H1 (cell line): ENCODE measurements at regions not wholly inside any gene's neighbourhood (a gene's known extent, or its start where the extent isn't known, plus 50 kb on each side); places are given as distances from the start of the nearest gene placed in this dataset.

Experiments used
- CTCF ChIA-PET: fragments of 300-600 bp; sonication (Branson Sonifier 250); formaldehyde crosslinking; loops from one replicate; lab custom pipeline; 2021; ENCODE audit not compliant: partially characterized antibody; lab: Charles Lee
- POLR2A ChIA-PET: fragments of 300-600 bp; sonication (Branson Sonifier 250); formaldehyde crosslinking; loops from one replicate; lab custom pipeline; 2021; ENCODE audit warnings: inconsistent platforms; ENCODE audit not compliant: partially characterized antibody; lab: Charles Lee
- DNase-seq, 2 experiments: peaks; one replicate each; pipeline versions ENCODE4 v3.0.0 to v3.0.0-alpha.2; 2010 to 2022; ENCODE audit warnings: low spot score in 2 of 2, low read depth in 1 of 2, mixed read lengths in 1 of 2
- FAIRE-seq: peaks from 2 replicates; lab custom pipeline; 2011; peaks lifted over from hg19 to GRCh38; lab: Jason Lieb, UNC
- H2AFZ ChIP-seq: 2 replicates; pipeline ENCODE4 v1.8.1; 2012; ENCODE audit warnings: low read length, inconsistent platforms
- H2AK5ac ChIP-seq: 2 replicates; pipeline ENCODE4 v1.6.1; 2013; ENCODE audit warnings: low read depth, low read length
- H2BK120ac ChIP-seq: replicated peaks from 2 replicates; pipeline ENCODE3; 2013; ENCODE audit warnings: low read depth, low read length, inconsistent platforms
- H2BK12ac ChIP-seq: 2 replicates; pipeline ENCODE4 v1.6.1; 2013; ENCODE audit warnings: low read depth, low read length
- H2BK15ac ChIP-seq: 2 replicates; pipeline ENCODE4 v1.6.1; 2013; ENCODE audit warnings: low read length
- H2BK20ac ChIP-seq: 2 replicates; pipeline ENCODE4 v1.6.1; 2013; ENCODE audit warnings: low read length
- H2BK5ac ChIP-seq: 2 replicates; pipeline ENCODE4 v1.6.1; 2013; ENCODE audit warnings: low read depth, low read length
- H3K14ac ChIP-seq: 2 replicates; pipeline ENCODE4 v1.6.1; 2013; ENCODE audit warnings: inconsistent platforms; ENCODE audit not compliant: insufficient read length
- H3K18ac ChIP-seq: 2 replicates; pipeline ENCODE4 v1.6.1; 2013; ENCODE audit warnings: low read length; ENCODE audit errors: extremely low read depth
- H3K23ac ChIP-seq: 2 replicates; pipeline ENCODE4 v1.6.1; 2013; ENCODE audit warnings: inconsistent platforms; ENCODE audit not compliant: insufficient read length
- H3K23me2 ChIP-seq: 2 replicates; pipeline ENCODE4 v1.6.1; 2013; ENCODE audit warnings: low read depth, low read length
- H3K27ac ChIP-seq: 2 replicates; pipeline ENCODE4 v1.6.1; 2011; ENCODE audit warnings: low read depth, low read length, inconsistent platforms
- H3K27me3 ChIP-seq, 4 experiments: replicated peaks in 1 of 4; 1 replicate in 1 of 4; 2 replicates in 3 of 4; pipeline versions ENCODE4 v1.6.1 to v1.8.1; 2011 to 2013; ENCODE audit warnings: low read length in 3 of 4, mild to moderate bottlenecking in 3 of 4, inconsistent platforms in 2 of 4, mixed read lengths in 2 of 4, moderate library complexity in 1 of 4; ENCODE audit not compliant: control insufficient read depth in 3 of 4, insufficient read depth in 3 of 4; ENCODE audit errors: extremely low read depth in 1 of 4
- H3K36me3 ChIP-seq, 4 experiments: 2 replicates each; pipeline versions ENCODE4 v1.6.1 to v1.8.1; 2011 to 2013; ENCODE audit warnings: mild to moderate bottlenecking in 4 of 4, low read length in 3 of 4, moderate library complexity in 2 of 4, control low read depth in 1 of 4, inconsistent platforms in 1 of 4; ENCODE audit not compliant: insufficient read depth in 4 of 4, control insufficient read depth in 2 of 4
- H3K4ac ChIP-seq: replicated peaks from 2 replicates; pipeline ENCODE3; 2013; ENCODE audit warnings: low read length, low read depth, mixed read lengths, inconsistent platforms; ENCODE audit not compliant: insufficient read length
- H3K4me1 ChIP-seq, 4 experiments: replicated peaks in 1 of 4; 1 replicate in 1 of 4; 2 replicates in 3 of 4; pipeline versions ENCODE4 v1.6.1 to v1.8.1; 2011 to 2013; ENCODE audit warnings: low read length in 3 of 4, inconsistent platforms in 2 of 4, mixed read lengths in 1 of 4; ENCODE audit not compliant: insufficient read depth in 4 of 4, control insufficient read depth in 3 of 4
- H3K4me2 ChIP-seq, 2 experiments: 2 replicates each; pipeline versions ENCODE4 v1.6.1 to v1.8.1; 2011 to 2013; ENCODE audit warnings: low read depth in 2 of 2, low read length in 2 of 2, control low read depth in 1 of 2, inconsistent platforms in 1 of 2, mild to moderate bottlenecking in 1 of 2; ENCODE audit not compliant: insufficient read depth in 1 of 2
- H3K4me3 ChIP-seq, 4 experiments: fragments of 200-600, 300-600 bp in 1 of 4; sonication (generic), shearing (Covaris generic), sonication (Bioruptor Twin) in 1 of 4; 2 replicates each; pipeline versions ENCODE4 v1.5.1 to v1.8.1; 2011 to 2016; ENCODE audit warnings: low read length in 4 of 4, low read depth in 3 of 4, control low read depth in 2 of 4, inconsistent platforms in 2 of 4, mild to moderate bottlenecking in 2 of 4, mixed read lengths in 1 of 4, moderate library complexity in 1 of 4; ENCODE audit not compliant: insufficient read depth in 2 of 4; ENCODE audit errors: extremely low read depth in 1 of 4
- H3K56ac ChIP-seq: replicated peaks from 2 replicates; pipeline ENCODE3; 2013; ENCODE audit warnings: low read depth, mild to moderate bottlenecking, mixed read lengths, low read length, inconsistent platforms; ENCODE audit not compliant: insufficient read length
- H3K79me1 ChIP-seq: 2 replicates; pipeline ENCODE4 v1.6.1; 2013; ENCODE audit warnings: low read depth, low read length, control low read depth
- H3K79me2 ChIP-seq, 2 experiments: 2 replicates each; pipeline versions ENCODE4 v1.6.1 to v1.8.1; 2012 to 2013; ENCODE audit warnings: low read length in 2 of 2, mild to moderate bottlenecking in 2 of 2, inconsistent platforms in 1 of 2; ENCODE audit not compliant: insufficient read depth in 2 of 2, control insufficient read depth in 1 of 2
- H3K9ac ChIP-seq, 4 experiments: replicated peaks in 1 of 4; 1 replicate in 1 of 4; 2 replicates in 3 of 4; pipeline versions ENCODE4 v1.6.1 to v1.8.1; 2011 to 2013; ENCODE audit warnings: low read depth in 3 of 4, low read length in 3 of 4, control low read depth in 2 of 4, mild to moderate bottlenecking in 2 of 4, moderate library complexity in 2 of 4, inconsistent platforms in 1 of 4; ENCODE audit errors: extremely low read depth in 1 of 4
- H3K9me3 ChIP-seq, 2 experiments: 2 replicates each; pipeline versions ENCODE4 v1.6.1 to v1.8.1; 2012 to 2013; ENCODE audit warnings: mild to moderate bottlenecking in 2 of 2, moderate library complexity in 2 of 2, control low read depth in 1 of 2, inconsistent platforms in 1 of 2, low read depth in 1 of 2, low read length in 1 of 2, mixed read lengths in 1 of 2; ENCODE audit not compliant: insufficient read depth in 2 of 2
- H4K20me1 ChIP-seq, 2 experiments: replicated peaks in 1 of 2; 2 replicates each; pipeline versions ENCODE3 to v1.8.1; 2011 to 2013; ENCODE audit warnings: inconsistent platforms in 2 of 2, low read length in 2 of 2, mild to moderate bottlenecking in 1 of 2; ENCODE audit not compliant: insufficient read depth in 2 of 2, control insufficient read depth in 1 of 2
- H4K5ac ChIP-seq: 2 replicates; pipeline ENCODE4 v1.6.1; 2013; ENCODE audit warnings: low read length, low read depth, mixed read lengths, inconsistent platforms; ENCODE audit not compliant: insufficient read length
- H4K8ac ChIP-seq: 2 replicates; pipeline ENCODE4 v1.8.0; 2013; ENCODE audit warnings: mild to moderate bottlenecking, moderate library complexity, low read length, inconsistent platforms; ENCODE audit not compliant: insufficient read depth; ENCODE audit errors: extremely low read depth
- H4K91ac ChIP-seq: replicated peaks from 2 replicates; pipeline ENCODE3; 2013; ENCODE audit warnings: low read length, mixed read lengths, inconsistent platforms; ENCODE audit not compliant: insufficient read length
- EGR1 ChIP-seq: IDR thresholded peaks from 2 replicates; pipeline ENCODE4 v1.6.1; 2011; ENCODE audit warnings: low read depth, low read length, borderline replicate concordance
- WGBS, 2 experiments: shearing (Covaris generic) in 1 of 2; methylation state at CpG; one replicate each; pipeline versions ENCODE4 v1.1.6 to v1.1.7; 2013 to 2015; ENCODE audit warnings: low lambda C conversion rate in 2 of 2, mixed read lengths in 2 of 2, inconsistent platforms in 1 of 2, low coverage in 1 of 2, missing lambda C conversion rate in 1 of 2; ENCODE audit not compliant: insufficient replicate concordance in 2 of 2, insufficient coverage in 1 of 2, insufficient read length in 1 of 2; ENCODE audit errors: extremely low coverage in 1 of 2, missing lambda C conversion rate in 1 of 2; 5-methylcytosine and 5-hydroxymethylcytosine counted together

DNA sequence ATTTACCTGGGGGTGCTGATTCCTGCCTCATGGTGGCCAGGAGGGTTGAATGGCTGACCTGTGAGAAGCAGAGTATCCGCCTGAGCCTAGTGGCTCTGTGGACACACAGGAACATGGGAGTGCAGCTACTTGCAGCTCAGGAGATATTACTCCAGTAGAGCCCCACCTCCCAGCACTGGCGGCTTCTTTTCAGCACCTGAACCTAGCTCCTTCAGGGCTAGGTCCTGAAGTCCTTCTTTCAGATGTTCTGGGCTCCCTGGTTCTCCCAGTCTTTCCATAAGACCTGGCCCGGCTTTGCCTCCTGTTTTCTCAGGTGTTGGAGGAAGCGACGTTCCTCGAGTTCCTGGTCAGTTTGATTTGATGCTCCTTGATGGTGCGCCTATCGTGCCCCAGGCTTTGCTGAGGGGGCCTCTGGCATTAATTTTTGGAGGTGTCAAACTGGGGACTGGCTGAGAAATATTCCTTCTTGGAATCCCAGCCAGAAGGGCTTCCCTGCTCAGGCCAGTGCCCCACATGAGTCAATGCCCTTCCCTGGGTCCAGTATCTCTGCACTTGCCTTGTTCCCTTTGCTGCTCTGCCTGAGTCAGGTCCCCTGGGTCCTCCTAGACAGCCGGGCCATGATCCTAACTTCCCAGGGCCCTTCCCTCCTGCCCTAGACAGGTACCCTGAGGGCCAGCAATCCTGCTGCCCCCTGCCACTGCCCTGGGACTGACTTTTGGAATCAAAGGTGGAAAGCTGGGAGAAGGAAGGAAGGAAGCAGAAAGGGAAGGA lies 110.7 kb upstream of the HAAO start:
- 84% methylated on average over 9 of the region's 9 CpGs; no CpG with 5 or more reads in 1 of the 2 experiments for WGBS, 2 experiments
- Histone ChIP-seq H3K27me3 (peaks cover 0 to 2% (median 0%) of the 10 kb centered on the region in 4 experiments; a peak in 1 of 7 replicates), H3K18ac (no peak overlapping the region), H2BK20ac (no peak overlapping the region), H3K4me3 (no peak overlapping the region), H3K9ac (no peak overlapping the region), H3K79me2 (no peaks in the 10 kb centered on the region), H4K8ac (peak overlapping the region; percentile 37; the same call in 1 of the 2 replicates), H3K36me3 (no peaks in the 10 kb centered on the region), H3K79me1 (no peaks in the 10 kb centered on the region; the same call in 1 of the 2 replicates), H3K9me3 (no peaks in the 10 kb centered on the region), H2BK120ac (no peak overlapping the region), H4K5ac (no peak overlapping the region), H3K4ac (no peak overlapping the region), H3K56ac (no peak overlapping the region), H4K20me1 (no peaks in the 10 kb centered on the region), H3K4me2 (no peak overlapping the region), H2AFZ (0 out of 2 replicates have a peak overlapping the region, but pooled peaks have one; percentile 36), H4K91ac (no peak overlapping the region), H2BK15ac (no peak overlapping the region), H2AK5ac (no peak overlapping the region), H3K4me1 (peaks cover 0 to 12% (median 9%) of the 10 kb centered on the region in 4 experiments; a peak in 5 of 7 replicates), H3K27ac (no peak overlapping the region), H3K23me2 (no peaks in the 10 kb centered on the region), H3K23ac (no peak overlapping the region), H2BK5ac (no peak overlapping the region), H2BK12ac (no peak overlapping the region), H3K14ac (no peak overlapping the region)
- no peak for DNase-seq
- no peak for FAIRE-seq
- ChIA-PET POLR2A (no interaction called here), CTCF (interaction anchor here (0.6 to 1.9 kb wide), 6 partner anchors 9 to 177 kb away, joined by 3 to 5 read pairs (median 3); no protein-coding TSS in a partner anchor)
- no peak for TF ChIP-seq EGR1
